Muscle of back (tissue), 3 donors: ENCODE measurements at regions not wholly inside any gene's neighbourhood (a gene's known extent, or its start where the extent isn't known, plus 50 kb on each side); places are given as distances from the start of the nearest gene placed in this dataset.

ENCODE experiments used
- DNase-seq, 3 donors: peaks; one replicate each; pipeline versions ENCODE4 v3.0.0 to v3.0.0-alpha.2; 2013

GRCh38 chr9:108002371-108002956, 512.9 kb upstream of the KLF4 start:
- peak; percentile 52 to 88 (median 73) for DNase-seq

DNA sequence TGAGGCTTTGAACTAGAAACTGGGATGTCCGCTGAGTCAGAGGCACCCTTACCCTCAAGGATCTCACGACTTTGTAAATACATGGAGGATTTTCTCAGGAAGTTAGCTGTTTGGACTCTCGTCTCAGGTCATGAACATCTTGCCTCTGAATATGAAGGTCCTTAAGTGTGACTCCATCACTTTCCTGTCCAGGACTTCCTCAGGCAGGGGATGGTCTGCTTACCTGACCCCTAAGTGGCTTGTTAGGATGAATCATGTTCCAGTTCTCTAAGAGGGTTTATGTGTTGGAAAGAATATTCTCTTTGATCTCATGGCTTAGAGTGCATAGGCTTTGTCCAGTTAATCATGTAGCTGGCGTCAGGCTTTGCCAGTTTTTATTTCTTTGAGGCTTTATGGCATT, 511.7 kb upstream of the KLF4 start:
- DNase-seq = no peak

DNA sequence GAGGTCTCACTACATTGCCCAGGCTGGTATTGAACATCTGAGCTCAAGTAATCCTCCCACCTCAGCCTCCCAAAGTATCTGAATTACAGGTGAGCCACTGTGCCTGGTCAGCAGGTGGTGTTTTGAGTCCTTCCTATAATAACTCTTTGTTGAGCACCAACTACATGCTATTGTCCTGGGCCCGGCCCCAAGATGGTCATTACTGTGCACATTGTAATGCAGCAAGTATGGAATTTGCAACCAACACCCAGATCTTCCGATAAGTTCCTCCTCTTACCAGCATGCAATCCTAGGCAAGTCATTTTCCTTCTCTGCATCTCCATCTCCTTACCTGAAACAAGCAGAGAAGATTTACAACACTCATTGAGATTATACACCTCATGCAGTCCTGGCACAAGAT, 510.3 kb upstream of the KLF4 start:
- DNase-seq = no peak

- no peak for DNase-seq
These were observed 509.4 kb upstream of the KLF4 start for GRCh38 chr9:107999011-107999410.

DNA sequence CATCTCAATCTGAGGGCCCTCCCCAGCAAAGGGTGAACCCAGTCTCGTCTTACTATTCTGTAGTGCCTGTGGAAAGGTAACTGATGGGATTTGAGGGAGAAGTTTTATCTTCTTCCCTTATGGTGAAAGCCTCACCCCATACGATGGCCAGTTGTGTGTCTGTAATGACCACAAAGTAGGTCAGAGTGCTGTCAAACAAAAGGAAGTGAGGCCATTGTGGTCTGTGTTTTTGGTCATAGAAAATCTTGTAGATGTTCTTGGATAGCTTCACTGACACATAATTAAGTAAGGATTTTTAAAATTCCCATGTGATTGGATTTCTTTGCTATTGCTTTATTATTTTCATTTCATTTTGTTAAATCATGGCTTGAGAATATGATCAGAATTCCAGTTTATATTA, 505.1 kb upstream of the KLF4 start:
- DNase-seq = no peak

GRCh38 chr9:107992271-107992670, 502.7 kb upstream of the KLF4 start:
- DNase-seq = no peak

DNA sequence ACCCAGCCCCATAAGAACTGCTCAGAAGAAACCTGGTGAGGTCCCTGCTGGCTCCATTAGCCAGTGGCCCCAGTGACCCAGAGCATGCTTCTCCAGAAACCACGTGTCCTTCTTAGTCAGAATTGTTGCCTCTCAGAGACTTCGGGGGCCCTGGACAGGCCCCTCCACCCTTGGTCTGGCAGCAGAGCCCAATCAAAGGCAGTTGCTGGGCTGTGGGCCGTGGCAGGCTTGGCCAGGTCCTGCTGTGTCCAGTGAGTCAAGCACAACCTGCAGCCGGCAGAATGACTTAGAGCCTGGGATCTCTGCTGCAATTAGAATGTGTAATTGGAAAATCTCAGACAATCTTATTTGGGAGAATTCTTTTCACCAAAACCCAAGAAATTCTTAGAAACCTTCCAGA, 502.0 kb upstream of the KLF4 start:
- no peak for DNase-seq

DNA sequence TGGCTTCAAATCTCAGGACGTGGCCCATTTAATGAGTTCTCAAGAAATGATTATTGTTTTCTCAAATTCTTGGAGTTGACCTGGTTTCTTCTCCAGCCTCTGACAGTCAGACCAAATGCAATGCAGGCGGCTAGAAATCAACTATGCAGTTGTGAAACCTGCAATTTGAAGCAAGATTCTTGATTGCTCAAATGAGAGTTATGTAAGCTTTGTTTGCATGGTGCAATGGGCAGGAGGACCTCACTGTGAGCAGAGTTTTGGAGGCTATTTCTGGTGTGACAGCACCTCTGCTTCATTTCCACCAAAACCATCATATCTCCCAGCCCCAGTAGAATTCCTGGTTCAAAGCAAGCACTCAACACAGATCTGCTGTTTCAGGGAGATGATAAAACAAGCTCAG, 500.0 kb upstream of the KLF4 start:
- DNase-seq = no peak

DNA sequence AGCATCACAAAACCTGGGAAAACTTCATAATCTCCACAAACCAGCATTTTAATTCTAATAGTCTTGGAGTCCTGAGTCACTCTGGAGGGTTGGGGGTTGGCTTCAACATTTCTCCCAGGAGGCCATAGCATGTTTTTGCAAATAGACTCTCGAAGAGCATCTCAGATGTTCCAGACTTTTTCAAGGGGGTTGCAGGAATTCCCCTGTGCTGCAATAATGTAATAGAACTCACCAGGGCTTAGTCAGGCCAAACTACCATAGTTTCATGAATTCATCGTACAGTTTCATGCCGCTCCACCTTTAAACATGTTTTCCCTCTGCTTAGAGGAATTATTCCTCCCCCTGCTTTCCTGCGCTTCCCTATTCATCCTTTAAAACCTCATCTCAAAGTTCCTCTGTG, 499.5 kb upstream of the KLF4 start:
- no peak for DNase-seq

DNA sequence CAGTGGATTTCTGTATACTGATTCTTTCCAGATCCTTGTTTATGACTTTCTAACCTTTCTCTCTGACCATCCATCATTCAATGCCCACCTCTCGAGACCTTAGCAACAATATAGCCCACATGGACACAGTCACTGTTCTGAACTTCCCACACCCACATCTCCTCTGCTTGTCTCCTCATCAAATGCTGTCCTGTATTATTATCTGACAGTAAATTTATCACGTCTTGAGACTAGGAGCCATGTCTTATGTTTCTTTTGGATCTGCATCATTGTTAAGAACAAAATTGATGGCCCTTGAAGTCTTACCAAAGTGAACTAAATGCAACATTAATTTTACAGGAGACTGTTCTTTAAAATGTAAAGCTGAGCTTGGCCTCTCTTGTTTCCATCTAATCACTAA, 495.4 kb upstream of the KLF4 start:
- no peak for DNase-seq

GRCh38 chr9:107983762-107984161, 494.2 kb upstream of the KLF4 start:
- no peak for DNase-seq

DNA sequence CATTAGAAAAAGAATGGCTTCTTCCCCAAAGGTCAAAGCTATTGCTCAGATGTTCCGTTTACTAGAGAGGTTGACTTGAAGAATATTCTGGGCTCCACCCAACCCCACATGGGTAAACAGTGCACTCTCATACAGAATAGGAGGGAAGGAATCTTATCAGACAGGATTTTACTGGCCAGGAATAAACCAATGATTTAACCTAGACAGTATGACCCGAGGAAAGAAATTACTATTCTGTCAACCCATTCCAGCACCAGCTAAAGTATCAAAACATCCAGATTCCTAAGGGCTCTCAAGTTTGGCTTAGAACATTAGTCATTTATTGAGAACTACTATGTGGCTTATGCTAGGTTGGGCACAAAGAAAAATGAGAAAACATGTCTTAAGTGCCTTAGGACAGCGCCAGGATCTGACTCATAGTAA, 493.6 kb upstream of the KLF4 start:
- DNase-seq = peak in 1 of 3 donors; percentile 17

- DNase-seq = no peak
These were observed 493.2 kb upstream of the KLF4 start for GRCh38 chr9:107982745-107983144.

DNA sequence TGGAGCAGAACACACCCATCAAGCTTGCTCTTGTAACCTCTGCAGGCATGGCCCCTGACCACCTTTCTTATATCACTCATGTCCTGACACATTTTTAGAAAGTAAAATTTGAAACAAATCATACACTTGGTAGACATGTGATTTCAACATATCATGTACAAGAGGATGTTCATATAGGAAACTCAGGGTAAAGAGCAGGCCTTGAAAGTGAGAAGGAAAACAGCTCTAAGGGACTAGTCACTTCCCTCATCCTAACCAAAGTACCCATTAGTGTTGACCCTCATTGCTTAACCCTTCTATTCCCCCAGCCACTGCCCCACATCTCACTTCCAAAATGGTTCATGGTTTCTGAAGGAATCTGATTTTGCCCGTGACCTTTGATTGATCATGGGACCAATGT, 492.4 kb upstream of the KLF4 start:
- DNase-seq = no peak

GRCh38 chr9:107980984-107981383, 491.4 kb upstream of the KLF4 start:
- no peak for DNase-seq

GRCh38 chr9:107976767-107977166, 487.2 kb upstream of the KLF4 start:
- peak; percentile 10 to 41 (median 16) for DNase-seq

GRCh38 chr9:107975426-107976010, 485.9 kb upstream of the KLF4 start:
- no peak for DNase-seq

GRCh38 chr9:107973451-107973850, 483.9 kb upstream of the KLF4 start:
- no peak for DNase-seq

- DNase-seq = peak in 1 of 3 donors; percentile 20
These were observed 482.8 kb upstream of the KLF4 start for GRCh38 chr9:107972346-107972745.

GRCh38 chr9:107971241-107971640, 481.7 kb upstream of the KLF4 start:
- DNase-seq = no peak

DNA sequence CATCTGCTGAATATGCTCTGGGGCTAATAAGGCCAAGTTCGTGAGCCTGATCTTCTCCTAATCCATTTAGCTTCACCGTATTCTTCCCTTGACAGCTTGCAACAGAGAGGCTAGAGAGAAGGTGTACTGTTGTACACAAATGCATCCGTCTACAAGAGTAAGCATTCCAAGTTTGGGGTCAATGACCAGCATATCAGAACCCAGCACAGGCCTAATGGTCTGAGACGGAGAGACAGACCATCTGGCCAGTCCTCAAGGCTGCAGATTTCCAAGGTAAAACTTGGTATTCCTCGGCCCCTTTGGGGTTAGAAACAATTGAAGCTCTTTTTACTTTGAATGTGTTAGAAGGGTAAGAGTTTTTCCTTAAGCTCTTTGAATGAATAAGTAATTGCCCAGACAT, 481.2 kb upstream of the KLF4 start:
- no peak for DNase-seq

DNA sequence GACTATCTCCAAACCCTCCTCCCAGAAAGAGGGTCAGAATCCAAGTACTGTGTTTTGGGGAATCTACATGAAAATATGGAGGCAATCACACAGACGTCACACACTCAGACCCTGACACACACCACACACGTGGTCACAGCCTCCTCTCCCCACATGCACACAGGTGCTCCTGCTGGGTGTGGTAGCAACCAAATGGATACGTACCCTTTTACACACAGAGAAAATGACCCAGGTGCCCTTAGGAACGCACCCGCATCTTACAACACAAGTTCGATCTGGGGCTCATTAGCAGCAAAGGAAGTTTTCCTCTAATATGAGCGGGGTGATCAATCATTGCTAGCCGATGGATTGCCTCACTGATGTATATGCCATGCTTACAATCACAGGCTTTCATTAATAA, 480.2 kb upstream of the KLF4 start:
- DNase-seq = no peak

- no peak for DNase-seq
These were observed 479.6 kb upstream of the KLF4 start for GRCh38 chr9:107969141-107969540.

- DNase-seq = no peak
These were observed 473.7 kb upstream of the KLF4 start for GRCh38 chr9:107963246-107963645.
